ENCODE measurements at regions not wholly inside any gene's neighbourhood (a gene's known extent, or its start where the extent isn't known, plus 50 kb on each side); places are given as distances from the start of the nearest gene placed in this dataset.

DNA sequence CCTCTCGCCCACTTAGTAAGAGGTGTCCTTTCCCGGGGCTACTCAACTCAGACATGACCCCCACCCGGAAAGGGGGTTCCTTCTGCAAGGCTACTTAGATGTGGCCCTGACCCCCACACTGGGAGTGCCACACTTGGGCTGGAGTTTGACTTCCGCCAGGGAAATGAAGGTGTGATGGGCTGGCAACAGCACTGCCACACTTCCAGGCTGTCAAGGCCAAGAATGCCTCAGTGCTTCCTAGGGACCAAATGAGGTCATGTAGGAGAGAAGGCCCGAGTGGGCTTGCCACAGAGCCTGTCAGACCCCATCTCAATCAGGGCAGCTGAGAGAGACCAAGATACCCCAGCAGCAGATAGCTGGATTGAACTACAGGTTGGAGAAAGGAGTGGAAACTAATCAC is 55.5 kb downstream of the DRD1 start:
- DNase-seq, result no peak
- Histone ChIP-seq H3K27me3 (ENCODE audit: insufficient read depth, low read length, poor library complexity, severe bottlenecking) (no peaks in the 10 kb centered on the region), H3K4me1 (ENCODE audit: insufficient read depth, low read length) (no peaks in the 10 kb centered on the region), H3K36me3 (ENCODE audit: insufficient read depth, low read length) (no peaks in the 10 kb centered on the region), H3K27ac (ENCODE audit: low read depth, low read length) (no peak overlapping the region), H3K4me3 (ENCODE audit: low read length) (no peak overlapping the region), H3K9me3 (ENCODE audit: low read length) (no peaks in the 10 kb centered on the region)
- CTCF ChIA-PET, result no interaction called here
- Mint-ChIP-seq H3K27ac (no peak overlapping the region), H3K4me3 (no peak overlapping the region), H3K4me1 (no peaks in the 10 kb centered on the region), H3K27me3 (peaks cover 11 to 21% of the 10 kb centered on the region in 2 donors), H3K36me3 (no peaks in the 10 kb centered on the region), H3K9me3 (peaks cover 0 to 5% (median 0%) of the 10 kb centered on the region in 5 donors)
- POLR2A ChIA-PET, result no interaction called here

DNA sequence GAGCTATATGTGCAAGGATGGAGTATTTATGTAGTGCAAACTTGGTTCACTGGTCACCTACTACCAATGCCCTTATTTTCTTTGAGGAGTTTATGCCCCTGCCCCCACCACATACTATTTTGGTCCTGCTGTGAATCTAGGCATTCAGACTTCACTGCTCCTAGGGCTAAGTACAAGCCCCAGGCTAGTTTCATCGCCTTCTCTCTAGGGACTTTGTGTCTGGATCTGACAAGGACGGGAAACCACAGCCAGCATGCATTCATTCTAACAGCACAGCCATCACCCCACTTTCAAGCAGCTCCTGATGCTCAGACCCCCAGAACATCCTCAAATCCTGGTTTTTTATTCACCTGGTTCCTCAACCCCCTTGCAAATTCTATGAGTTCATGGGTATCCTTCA is 56.8 kb downstream of the DRD1 start:
- Mint-ChIP-seq H3K27ac (no peak overlapping the region), H3K27me3 (peaks cover 11 to 29% of the 10 kb centered on the region in 2 donors), H3K9me3 (peaks cover 0 to 5% (median 0%) of the 10 kb centered on the region in 5 donors), H3K36me3 (no peaks in the 10 kb centered on the region), H3K4me1 (no peaks in the 10 kb centered on the region), H3K4me3 (no peak overlapping the region)
- POLR2A ChIA-PET, result no interaction called here
- DNase-seq, result no peak
- Histone ChIP-seq H3K27ac (ENCODE audit: low read depth, low read length) (no peak overlapping the region), H3K27me3 (ENCODE audit: insufficient read depth, low read length, poor library complexity, severe bottlenecking) (no peaks in the 10 kb centered on the region), H3K4me3 (ENCODE audit: low read length) (no peak overlapping the region), H3K36me3 (ENCODE audit: insufficient read depth, low read length) (no peaks in the 10 kb centered on the region), H3K4me1 (ENCODE audit: insufficient read depth, low read length) (no peaks in the 10 kb centered on the region), H3K9me3 (ENCODE audit: low read length) (no peaks in the 10 kb centered on the region)
- CTCF ChIA-PET, result no interaction called here

- Histone ChIP-seq H3K4me3 (ENCODE audit: low read length) (no peak overlapping the region), H3K27me3 (ENCODE audit: insufficient read depth, low read length, poor library complexity, severe bottlenecking) (no peaks in the 10 kb centered on the region), H3K9me3 (ENCODE audit: low read length) (no peaks in the 10 kb centered on the region), H3K27ac (ENCODE audit: low read depth, low read length) (no peak overlapping the region), H3K36me3 (ENCODE audit: insufficient read depth, low read length) (no peaks in the 10 kb centered on the region), H3K4me1 (ENCODE audit: insufficient read depth, low read length) (no peaks in the 10 kb centered on the region)
- Mint-ChIP-seq H3K9me3 (peaks cover 0 to 5% (median 0%) of the 10 kb centered on the region in 5 donors), H3K36me3 (no peaks in the 10 kb centered on the region), H3K27me3 (peaks cover 11 to 27% of the 10 kb centered on the region in 2 donors), H3K4me3 (no peak overlapping the region), H3K4me1 (no peaks in the 10 kb centered on the region), H3K27ac (no peak overlapping the region)
- POLR2A ChIA-PET, result no interaction called here
- CTCF ChIA-PET, result no interaction called here
- DNase-seq, result no peak
Observed at GRCh38 chr5:175386526-175386925, 57.5 kb downstream of the DRD1 start.

DNA sequence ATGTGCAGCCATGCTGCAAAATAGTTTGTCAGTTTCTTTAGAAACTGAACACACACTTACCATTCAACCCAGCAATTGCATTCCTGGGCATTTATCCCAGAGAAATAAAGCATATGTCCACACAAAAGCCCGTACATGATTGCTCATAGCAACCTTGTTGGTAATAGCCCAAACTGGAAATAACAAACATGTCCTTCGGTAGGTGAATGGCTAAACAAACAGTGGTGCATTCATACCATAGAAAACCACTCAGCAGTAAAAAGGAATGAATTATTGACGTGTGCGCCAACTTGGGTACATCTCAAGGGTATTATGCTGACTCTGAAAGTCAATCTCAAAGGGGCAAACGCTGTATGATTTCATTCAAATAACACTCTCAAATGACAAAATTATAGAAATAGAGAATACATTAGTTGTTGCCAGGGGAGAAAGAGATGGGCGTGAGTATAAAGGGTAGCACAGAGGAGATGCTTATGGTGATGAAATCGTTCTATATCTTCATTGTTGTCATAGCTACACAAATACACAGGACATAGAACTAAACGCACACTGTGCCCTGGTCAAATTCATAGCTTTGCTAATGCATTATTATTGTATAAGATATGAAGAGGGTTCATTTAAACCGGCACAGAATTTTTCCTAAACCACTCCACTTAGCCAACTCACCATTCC is 58.2 kb downstream of the DRD1 start:
- no peak for DNase-seq
- Histone ChIP-seq H3K9me3 (ENCODE audit: low read length) (no peaks in the 10 kb centered on the region), H3K4me1 (ENCODE audit: insufficient read depth, low read length) (no peaks in the 10 kb centered on the region), H3K4me3 (ENCODE audit: low read length) (no peak overlapping the region), H3K27me3 (ENCODE audit: insufficient read depth, low read length, poor library complexity, severe bottlenecking) (no peaks in the 10 kb centered on the region), H3K27ac (ENCODE audit: low read depth, low read length) (no peak overlapping the region), H3K36me3 (ENCODE audit: insufficient read depth, low read length) (no peaks in the 10 kb centered on the region)
- Mint-ChIP-seq H3K4me3 (no peak overlapping the region), H3K4me1 (no peaks in the 10 kb centered on the region), H3K9me3 (peaks cover 0 to 5% (median 0%) of the 10 kb centered on the region in 5 donors), H3K36me3 (no peaks in the 10 kb centered on the region), H3K27me3 (peaks cover 14 to 34% of the 10 kb centered on the region in 2 donors), H3K27ac (no peak overlapping the region)
- ChIA-PET CTCF (no interaction called here), POLR2A (no interaction called here)

GRCh38 chr5:175384724-175385552 is 59.0 kb downstream of the DRD1 start:
- Histone ChIP-seq H3K9me3 (ENCODE audit: low read length) (no peaks in the 10 kb centered on the region), H3K4me3 (ENCODE audit: low read length) (no peak overlapping the region), H3K4me1 (ENCODE audit: insufficient read depth, low read length) (no peaks in the 10 kb centered on the region), H3K27ac (ENCODE audit: low read depth, low read length) (no peak overlapping the region), H3K36me3 (ENCODE audit: insufficient read depth, low read length) (no peaks in the 10 kb centered on the region), H3K27me3 (ENCODE audit: insufficient read depth, low read length, poor library complexity, severe bottlenecking) (no peaks in the 10 kb centered on the region)
- Mint-ChIP-seq H3K27me3 (peaks cover 13 to 34% of the 10 kb centered on the region in 2 donors), H3K4me1 (no peaks in the 10 kb centered on the region), H3K36me3 (no peaks in the 10 kb centered on the region), H3K4me3 (no peak overlapping the region), H3K9me3 (peaks cover 0 to 5% (median 0%) of the 10 kb centered on the region in 5 donors), H3K27ac (no peak overlapping the region)
- CTCF ChIA-PET, result no interaction called here
- DNase-seq, result no peak
- POLR2A ChIA-PET, result no interaction called here

- Mint-ChIP-seq H3K27ac (no peak overlapping the region), H3K4me1 (no peaks in the 10 kb centered on the region), H3K4me3 (no peak overlapping the region), H3K9me3 (peaks cover 0 to 2% (median 0%) of the 10 kb centered on the region in 5 donors), H3K36me3 (no peaks in the 10 kb centered on the region), H3K27me3 (peaks cover 8 to 37% of the 10 kb centered on the region in 2 donors)
- no peaks in the 10 kb centered on the region for H3K4me1 ChIP-seq (ENCODE audit: insufficient read depth, low read length)
- H3K27me3 ChIP-seq (ENCODE audit: insufficient read depth, low read length, poor library complexity, severe bottlenecking), result no peaks in the 10 kb centered on the region
- CTCF ChIA-PET, result no interaction called here
- H3K4me3 ChIP-seq (ENCODE audit: low read length), result no peak overlapping the region
- no peak overlapping the region for H3K27ac ChIP-seq (ENCODE audit: low read depth, low read length)
- H3K36me3 ChIP-seq (ENCODE audit: insufficient read depth, low read length), result no peaks in the 10 kb centered on the region
- DNase-seq, result no peak
- POLR2A ChIA-PET, result no interaction called here
- H3K9me3 ChIP-seq (ENCODE audit: low read length), result no peaks in the 10 kb centered on the region
Observed at GRCh38 chr5:175383350-175383749, 60.6 kb downstream of the DRD1 start.

GRCh38 chr5:175382171-175382570 is 61.8 kb downstream of the DRD1 start:
- no peak overlapping the region for H3K27ac Mint-ChIP-seq
- Histone ChIP-seq H3K4me1 (ENCODE audit: insufficient read depth, low read length) (no peaks in the 10 kb centered on the region), H3K36me3 (ENCODE audit: insufficient read depth, low read length) (no peaks in the 10 kb centered on the region), H3K9me3 (ENCODE audit: low read length) (no peaks in the 10 kb centered on the region), H3K27me3 (ENCODE audit: insufficient read depth, low read length, poor library complexity, severe bottlenecking) (no peaks in the 10 kb centered on the region), H3K4me3 (ENCODE audit: low read length) (no peak overlapping the region), H3K27ac (ENCODE audit: low read depth, low read length) (no peak overlapping the region)
- no peak for DNase-seq
- peaks cover 9 to 44% of the 10 kb centered on the region in 2 donors for H3K27me3 Mint-ChIP-seq
- CTCF ChIA-PET, result no interaction called here
- H3K4me1 Mint-ChIP-seq, result no peaks in the 10 kb centered on the region
- POLR2A ChIA-PET, result no interaction called here
- H3K36me3 Mint-ChIP-seq, result no peaks in the 10 kb centered on the region
- peaks cover 0 to 2% (median 0%) of the 10 kb centered on the region in 5 donors for H3K9me3 Mint-ChIP-seq
- no peak overlapping the region for H3K4me3 Mint-ChIP-seq

DNA sequence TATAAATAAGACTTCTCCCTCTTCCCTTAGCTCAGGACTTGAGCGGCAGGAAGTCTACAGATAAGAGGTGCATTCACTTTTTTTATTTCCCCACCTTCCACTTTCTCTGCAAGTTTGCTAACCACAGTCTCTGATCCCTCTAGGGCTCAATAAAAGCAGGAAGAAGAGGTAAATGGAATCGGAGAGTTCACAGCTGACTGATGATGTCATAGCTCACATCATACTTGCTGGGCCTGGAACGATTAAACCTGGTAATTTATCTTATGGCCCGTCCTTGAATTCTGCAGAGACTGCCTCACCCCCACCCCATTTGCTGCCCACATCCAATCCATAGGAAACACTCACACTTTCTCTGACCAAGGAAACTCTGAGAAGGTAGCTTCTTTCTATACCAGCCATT is 62.9 kb downstream of the DRD1 start:
- Histone ChIP-seq H3K27me3 (ENCODE audit: insufficient read depth, low read length, poor library complexity, severe bottlenecking) (no peaks in the 10 kb centered on the region), H3K36me3 (ENCODE audit: insufficient read depth, low read length) (no peaks in the 10 kb centered on the region), H3K4me1 (ENCODE audit: insufficient read depth, low read length) (no peaks in the 10 kb centered on the region), H3K4me3 (ENCODE audit: low read length) (no peak overlapping the region), H3K27ac (ENCODE audit: low read depth, low read length) (no peak overlapping the region), H3K9me3 (ENCODE audit: low read length) (no peaks in the 10 kb centered on the region)
- no peak overlapping the region for H3K27ac Mint-ChIP-seq
- CTCF ChIA-PET, result no interaction called here
- no peak for DNase-seq
- no peaks in the 10 kb centered on the region for H3K4me1 Mint-ChIP-seq
- no peak overlapping the region for H3K4me3 Mint-ChIP-seq
- peaks cover 0 to 2% (median 0%) of the 10 kb centered on the region in 5 donors for H3K9me3 Mint-ChIP-seq
- H3K27me3 Mint-ChIP-seq, result peaks cover 14 to 46% of the 10 kb centered on the region in 2 donors
- H3K36me3 Mint-ChIP-seq, result no peaks in the 10 kb centered on the region
- POLR2A ChIA-PET, result no interaction called here
